ENCODE measurements at regions not wholly inside any gene's neighbourhood (a gene's known extent, or its start where the extent isn't known, plus 50 kb on each side); places are given as distances from the start of the nearest gene placed in this dataset.

- Histone ChIP-seq H3K4me3 (no peak overlapping the region), H3K9me3 (ENCODE audit: low read depth) (no peaks in the 10 kb centered on the region), H4K20me1 (ENCODE audit: insufficient read depth, poor library complexity, severe bottlenecking) (no peaks in the 10 kb centered on the region), H3K4me1 (ENCODE audit: insufficient read depth) (no peaks in the 10 kb centered on the region), H3K9me2 (replicated peaks; ENCODE audit: insufficient read depth) (no peaks in the 10 kb centered on the region), H3K4me2 (no peak overlapping the region), H2AFZ (no peak overlapping the region), H3K79me2 (no peaks in the 10 kb centered on the region), H3K27ac (no peak overlapping the region), H3K36me3 (replicated peaks; ENCODE audit: insufficient read depth, low read depth) (no peaks in the 10 kb centered on the region), H3K27me3 (no peaks in the 10 kb centered on the region)
- no peak for DNase-seq (ENCODE audit: low spot score)
- WGBS (ENCODE audit: low lambda C conversion rate, missing lambda C conversion rate) = 58% methylated on average over 2 of the region's 2 CpGs
- TF ChIP-seq EZH2 (IDR thresholded peaks at IDR 0.05; ENCODE audit: borderline replicate concordance) = no peak
- no peak for TF ChIP-seq CTCF (IDR thresholded peaks at IDR 0.05; ENCODE audit: poor library complexity)
- no peak for TF ChIP-seq EZH2phosphoT487 (IDR thresholded peaks at IDR 0.05; ENCODE audit: low read depth, severe bottlenecking, unreplicated experiment)
Observed at GRCh38 chr16:63287401-63287800, 1251.2 kb upstream of the CDH8 start.

- Histone ChIP-seq H4K20me1 (ENCODE audit: insufficient read depth, poor library complexity, severe bottlenecking) (no peaks in the 10 kb centered on the region), H3K4me2 (no peak overlapping the region), H3K27me3 (no peaks in the 10 kb centered on the region), H3K27ac (no peak overlapping the region), H3K4me1 (ENCODE audit: insufficient read depth) (no peaks in the 10 kb centered on the region), H2AFZ (no peak overlapping the region), H3K79me2 (no peaks in the 10 kb centered on the region), H3K36me3 (replicated peaks; ENCODE audit: insufficient read depth, low read depth) (no peaks in the 10 kb centered on the region), H3K9me3 (ENCODE audit: low read depth) (no peaks in the 10 kb centered on the region), H3K4me3 (no peak overlapping the region), H3K9me2 (replicated peaks; ENCODE audit: insufficient read depth) (no peaks in the 10 kb centered on the region)
- no peak for DNase-seq (ENCODE audit: low spot score)
- TF ChIP-seq EZH2phosphoT487 (IDR thresholded peaks at IDR 0.05; ENCODE audit: low read depth, severe bottlenecking, unreplicated experiment) = no peak
- no peak for TF ChIP-seq EZH2 (IDR thresholded peaks at IDR 0.05; ENCODE audit: borderline replicate concordance)
- no peak for TF ChIP-seq CTCF (IDR thresholded peaks at IDR 0.05; ENCODE audit: poor library complexity)
- 61% methylated on average over 1 of the region's 1 CpG for WGBS (ENCODE audit: low lambda C conversion rate, missing lambda C conversion rate)
Observed at GRCh38 chr16:63283721-63284120, 1247.5 kb upstream of the CDH8 start.

- no peaks in the 10 kb centered on the region for H3K79me2 ChIP-seq
- no peak overlapping the region for H2AFZ ChIP-seq
- WGBS (ENCODE audit: low lambda C conversion rate, missing lambda C conversion rate) = 91% methylated on average over 5 of the region's 5 CpGs
- no peaks in the 10 kb centered on the region for H4K20me1 ChIP-seq (ENCODE audit: insufficient read depth, poor library complexity, severe bottlenecking)
- H3K4me2 ChIP-seq = no peak overlapping the region
- no peaks in the 10 kb centered on the region for H3K9me3 ChIP-seq (ENCODE audit: low read depth)
- H3K4me3 ChIP-seq = no peak overlapping the region
- no peaks in the 10 kb centered on the region for H3K9me2 ChIP-seq (replicated peaks; ENCODE audit: insufficient read depth)
- no peak for TF ChIP-seq CTCF (IDR thresholded peaks at IDR 0.05; ENCODE audit: poor library complexity)
- no peak for DNase-seq (ENCODE audit: low spot score)
- no peaks in the 10 kb centered on the region for H3K4me1 ChIP-seq (ENCODE audit: insufficient read depth)
- no peaks in the 10 kb centered on the region for H3K27me3 ChIP-seq
- H3K27ac ChIP-seq = no peak overlapping the region
- no peaks in the 10 kb centered on the region for H3K36me3 ChIP-seq (replicated peaks; ENCODE audit: insufficient read depth, low read depth)
Observed at GRCh38 chr16:63244631-63245030, 1208.4 kb upstream of the CDH8 start.

GRCh38 chr16:63241497-63242028 is 1205.3 kb upstream of the CDH8 start:
- H3K4me2 ChIP-seq = no peak overlapping the region
- H3K4me3 ChIP-seq = no peak overlapping the region
- TF ChIP-seq CTCF (IDR thresholded peaks at IDR 0.05; ENCODE audit: poor library complexity) = no peak
- no peak for TF ChIP-seq EZH2phosphoT487 (IDR thresholded peaks at IDR 0.05; ENCODE audit: low read depth, severe bottlenecking, unreplicated experiment)
- no peak for TF ChIP-seq EZH2 (IDR thresholded peaks at IDR 0.05; ENCODE audit: borderline replicate concordance)
- H3K36me3 ChIP-seq (replicated peaks; ENCODE audit: insufficient read depth, low read depth) = no peaks in the 10 kb centered on the region
- 89% methylated on average over 5 of the region's 5 CpGs for WGBS (ENCODE audit: low lambda C conversion rate, missing lambda C conversion rate)
- H3K27ac ChIP-seq = no peak overlapping the region
- no peak for DNase-seq (ENCODE audit: low spot score)
- H3K79me2 ChIP-seq = no peaks in the 10 kb centered on the region
- no peaks in the 10 kb centered on the region for H3K4me1 ChIP-seq (ENCODE audit: insufficient read depth)
- H2AFZ ChIP-seq = no peak overlapping the region
- H3K9me3 ChIP-seq (ENCODE audit: low read depth) = no peaks in the 10 kb centered on the region
- H4K20me1 ChIP-seq (ENCODE audit: insufficient read depth, poor library complexity, severe bottlenecking) = no peaks in the 10 kb centered on the region
- H3K27me3 ChIP-seq = no peaks in the 10 kb centered on the region
- H3K9me2 ChIP-seq (replicated peaks; ENCODE audit: insufficient read depth) = no peaks in the 10 kb centered on the region
